GM12878 (cell line): ENCODE measurements at regions not wholly inside any gene's neighbourhood (a gene's known extent, or its start where the extent isn't known, plus 50 kb on each side); places are given as distances from the start of the nearest gene placed in this dataset.

Source experiments
- ATAC-seq: fragments of 200-7000 bp; cut with Tn5 transposase; 3 replicates; pipeline ENCODE4 v1.9.1; 2020; ENCODE audit warnings: mild to moderate bottlenecking, moderate library complexity
- BruUV-seq: library from RNA; stranded (reverse); fragments of 400-500 nt; replicated peaks from 2 replicates; lab custom pipeline; 2021; lab: Mats Ljungman, UMichigan
- CTCF ChIA-PET: fragments of 300-600 bp; sonication (Branson Sonifier 250); formaldehyde crosslinking; extraction: SDS; loops from one replicate; lab custom pipeline; 2021; ENCODE audit warnings: inconsistent platforms; lab: Yijun Ruan, JAX
- POLR2A ChIA-PET: fragments of 350-600 bp; formaldehyde crosslinking; extraction: SDS; loops from one replicate; lab custom pipeline; 2021; ENCODE audit warnings: inconsistent platforms; lab: Charles Lee
- RAD21 ChIA-PET: fragments of 300-600 bp; sonication (Branson Sonifier 250); formaldehyde crosslinking; loops from one replicate; lab custom pipeline; 2023; ENCODE audit warnings: antibody characterized with exemption; ENCODE audit not compliant: unreplicated experiment; lab: Charles Lee
- SMC1A ChIA-PET: fragments of 300-600 bp; sonication (Branson Sonifier 250); formaldehyde crosslinking; loops from one replicate; lab custom pipeline; 2023; ENCODE audit not compliant: unreplicated experiment, uncharacterized antibody; lab: Charles Lee
- DNase-seq: peaks from one replicate; pipeline ENCODE4 v3.0.0-alpha.2; 2011; ENCODE audit warnings: low read depth, low spot score
- FAIRE-seq: peaks from 3 replicates; lab custom pipeline; 2011; peaks lifted over from hg19 to GRCh38; lab: Jason Lieb, UNC
- H2AFZ ChIP-seq: 2 replicates; pipeline ENCODE4 v1.6.0; 2011; ENCODE audit warnings: low read depth, low read length, control low read depth; ENCODE audit not compliant: control insufficient read depth
- H3K27ac ChIP-seq: 2 replicates; pipeline ENCODE4 v1.5.1; 2011; ENCODE audit warnings: control low read depth; ENCODE audit not compliant: control insufficient read depth, insufficient read depth
- H3K27me3 ChIP-seq, 2 experiments: replicated peaks in 1 of 2; 2 replicates each; pipeline versions ENCODE4 v1.6.0 to v1.6.1; 2011; ENCODE audit warnings: low read length in 1 of 2; ENCODE audit not compliant: control insufficient read depth in 2 of 2, insufficient read depth in 2 of 2
- H3K36me3 ChIP-seq, 2 experiments: 2 replicates each; pipeline ENCODE4 v1.5.1; 2011; ENCODE audit warnings: low read length in 1 of 2; ENCODE audit not compliant: control insufficient read depth in 2 of 2, insufficient read depth in 2 of 2
- H3K4me1 ChIP-seq: 2 replicates; pipeline ENCODE4 v1.6.1; 2011; ENCODE audit warnings: mild to moderate bottlenecking, low read length, moderate library complexity, mixed read lengths; ENCODE audit not compliant: control insufficient read depth, insufficient read depth
- H3K4me2 ChIP-seq: 2 replicates; pipeline ENCODE4 v1.6.0; 2011; ENCODE audit warnings: control low read depth; ENCODE audit not compliant: control insufficient read depth, insufficient read depth
- H3K4me3 ChIP-seq: fragments of 200-600 bp; sonication (generic); 2 replicates; pipeline ENCODE4 v1.5.1; 2016
- H3K79me2 ChIP-seq: 2 replicates; pipeline ENCODE4 v1.6.0; 2011; ENCODE audit warnings: low read length; ENCODE audit not compliant: control insufficient read depth, insufficient read depth
- H3K9ac ChIP-seq: 2 replicates; pipeline ENCODE4 v1.8.0; 2011; ENCODE audit warnings: low read length, control low read depth, mixed read lengths; ENCODE audit not compliant: control insufficient read depth, insufficient read depth
- H3K9me3 ChIP-seq: replicated peaks from 3 replicates; pipeline ENCODE4 v1.5.1; 2011; ENCODE audit warnings: mild to moderate bottlenecking, low read length; ENCODE audit not compliant: control insufficient read depth, insufficient read depth
- H4K20me1 ChIP-seq: 2 replicates; pipeline ENCODE4 v1.6.0; 2011; ENCODE audit not compliant: control insufficient read depth, insufficient read depth
- CBX3 ChIP-seq: fragments of 200-600 bp; sonication (generic); IDR thresholded peaks from 2 replicates; pipeline ENCODE4 v1.6.1; 2016; ENCODE audit warnings: low read depth, borderline replicate concordance
- NR2C1 ChIP-seq: fragments of 450-650 bp; IDR thresholded peaks from 2 replicates; pipeline ENCODE4 v1.6.1; 2017; ENCODE audit warnings: antibody characterized with exemption, mild to moderate bottlenecking, moderate library complexity
- REST ChIP-seq: IDR thresholded peaks from 2 replicates; pipeline ENCODE4 v1.6.1; 2012; ENCODE audit warnings: mild to moderate bottlenecking, low read depth, low read length
- SIX5 ChIP-seq: IDR thresholded peaks from 2 replicates; pipeline ENCODE4 v1.6.1; 2011; ENCODE audit warnings: mild to moderate bottlenecking, low read depth, low read length, moderate library complexity; ENCODE audit not compliant: severe bottlenecking
- SRF ChIP-seq, 2 experiments: IDR thresholded peaks; 2 replicates each; pipeline ENCODE4 v1.6.1; 2011; ENCODE audit warnings: low read depth in 2 of 2, low read length in 2 of 2, mild to moderate bottlenecking in 1 of 2, moderate library complexity in 1 of 2
- TAF1 ChIP-seq: IDR thresholded peaks from 2 replicates; pipeline ENCODE4 v1.6.1; 2011; ENCODE audit warnings: mild to moderate bottlenecking, low read depth, low read length, borderline replicate concordance
- WGBS: methylation state at CpG from one replicate; pipeline ENCODE4 v1.1.6; 2016; ENCODE audit warnings: low lambda C conversion rate; ENCODE audit not compliant: insufficient replicate concordance, insufficient coverage; ENCODE audit errors: missing lambda C conversion rate; 5-methylcytosine and 5-hydroxymethylcytosine counted together
- in situ Hi-C: fragments of 300-500 bp; cut with MboI; formaldehyde crosslinking; loops from 9 replicates; pipeline ENCODE4 v1.14.3; 2018; ENCODE audit warnings: mixed read lengths
- intact Hi-C: fragments of 100-400 bp; cut with micrococcal nuclease; formaldehyde crosslinking; loops from one replicate; pipeline ENCODE4 v1.14.2; 2022; ENCODE audit not compliant: unreplicated experiment
- TF ChIP-seq, protein P1 (sequence below): fragments of 450-650 bp; IDR thresholded peaks from 2 replicates; pipeline ENCODE4 v1.6.1; 2018; ENCODE audit warnings: mild to moderate bottlenecking, low read depth, moderate library complexity; ENCODE audit not compliant: partially characterized antibody

GRCh38 chr14:54188064-54188666, 208.6 kb upstream of the CDKN3 start:
- no peak for ATAC-seq
- CTCF ChIA-PET, result interaction anchor here (1.8 to 2.3 kb wide), 3 partner anchors 12 to 141 kb away, joined by 3 to 10 read pairs (median 8); no protein-coding TSS in a partner anchor
- in situ Hi-C loops, result no loop called here

More at GRCh38 chr14:54188064-54188666, 208.6 kb upstream of the CDKN3 start:
- no peaks in the 10 kb centered on the region for H3K4me1 ChIP-seq
- no peak overlapping the region for H3K27ac ChIP-seq
- ChIA-PET SMC1A (interaction anchor here (0.9 kb wide), 1 partner anchor 138 kb away, joined by 3 read pairs; no protein-coding TSS in a partner anchor), RAD21 (no interaction called here), POLR2A (interaction anchor here (0.6 kb wide), 1 partner anchor 56 kb away, joined by 4 read pairs; no protein-coding TSS in a partner anchor)
- H3K4me2 ChIP-seq, result no peak overlapping the region
- FAIRE-seq (no peak), DNase-seq (no peak)
- H3K27me3 ChIP-seq, result no peaks in the 10 kb centered on the region
- WGBS, result 53% methylated on average over 16 of the region's 16 CpGs
- intact Hi-C loops, result no loop called here
- TF ChIP-seq SRF (IDR thresholded peaks at IDR 0.05; ENCODE audit: low read depth in 2 of 2, low read length in 2 of 2), result no peak
- no peak for TF ChIP-seq REST
- TF ChIP-seq, protein P1, sequence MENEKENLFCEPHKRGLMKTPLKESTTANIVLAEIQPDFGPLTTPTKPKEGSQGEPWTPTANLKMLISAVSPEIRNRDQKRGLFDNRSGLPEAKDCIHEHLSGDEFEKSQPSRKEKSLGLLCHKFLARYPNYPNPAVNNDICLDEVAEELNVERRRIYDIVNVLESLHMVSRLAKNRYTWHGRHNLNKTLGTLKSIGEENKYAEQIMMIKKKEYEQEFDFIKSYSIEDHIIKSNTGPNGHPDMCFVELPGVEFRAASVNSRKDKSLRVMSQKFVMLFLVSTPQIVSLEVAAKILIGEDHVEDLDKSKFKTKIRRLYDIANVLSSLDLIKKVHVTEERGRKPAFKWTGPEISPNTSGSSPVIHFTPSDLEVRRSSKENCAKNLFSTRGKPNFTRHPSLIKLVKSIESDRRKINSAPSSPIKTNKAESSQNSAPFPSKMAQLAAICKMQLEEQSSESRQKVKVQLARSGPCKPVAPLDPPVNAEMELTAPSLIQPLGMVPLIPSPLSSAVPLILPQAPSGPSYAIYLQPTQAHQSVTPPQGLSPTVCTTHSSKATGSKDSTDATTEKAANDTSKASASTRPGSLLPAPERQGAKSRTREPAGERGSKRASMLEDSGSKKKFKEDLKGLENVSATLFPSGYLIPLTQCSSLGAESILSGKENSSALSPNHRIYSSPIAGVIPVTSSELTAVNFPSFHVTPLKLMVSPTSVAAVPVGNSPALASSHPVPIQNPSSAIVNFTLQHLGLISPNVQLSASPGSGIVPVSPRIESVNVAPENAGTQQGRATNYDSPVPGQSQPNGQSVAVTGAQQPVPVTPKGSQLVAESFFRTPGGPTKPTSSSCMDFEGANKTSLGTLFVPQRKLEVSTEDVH, result no peak
- no peak for TF ChIP-seq NR2C1
- TF ChIP-seq SIX5, result no peak
- TF ChIP-seq TAF1, result no peak
- TF ChIP-seq CBX3, result no peak
- no peaks in the 10 kb centered on the region for H3K36me3 ChIP-seq
- H3K9me3 ChIP-seq, result no peaks in the 10 kb centered on the region
- no peaks in the 10 kb centered on the region for H4K20me1 ChIP-seq
- no peak overlapping the region for H3K9ac ChIP-seq
- H3K79me2 ChIP-seq, result no peaks in the 10 kb centered on the region
- H2AFZ ChIP-seq, result no peak overlapping the region
- no peak overlapping the region for H3K4me3 ChIP-seq
- no TSS peak for BruUV-seq
